ENCODE measurements at regions not wholly inside any gene's neighbourhood (a gene's known extent, or its start where the extent isn't known, plus 50 kb on each side); places are given as distances from the start of the nearest gene placed in this dataset.
A peak's percentile ranks its signal among the peaks of the same experiment; 100 is the strongest.

Small RNA genes in the stretch of these regions (small RNA-seq; reads per million reads assigned to genes)
- gene RF00012: 0.98 reads per million, percentile 73 among the genes with 10 or more reads in this experiment
